CD1c-positive myeloid dendritic cell (primary cell): ENCODE measurements at regions not wholly inside any gene's neighbourhood (a gene's known extent, or its start where the extent isn't known, plus 50 kb on each side); places are given as distances from the start of the nearest gene placed in this dataset.

Experiments used
- DNase-seq: peaks from one replicate; pipeline ENCODE4 v3.0.0-alpha.2; 2016; ENCODE audit errors: extremely low spot score

DNA sequence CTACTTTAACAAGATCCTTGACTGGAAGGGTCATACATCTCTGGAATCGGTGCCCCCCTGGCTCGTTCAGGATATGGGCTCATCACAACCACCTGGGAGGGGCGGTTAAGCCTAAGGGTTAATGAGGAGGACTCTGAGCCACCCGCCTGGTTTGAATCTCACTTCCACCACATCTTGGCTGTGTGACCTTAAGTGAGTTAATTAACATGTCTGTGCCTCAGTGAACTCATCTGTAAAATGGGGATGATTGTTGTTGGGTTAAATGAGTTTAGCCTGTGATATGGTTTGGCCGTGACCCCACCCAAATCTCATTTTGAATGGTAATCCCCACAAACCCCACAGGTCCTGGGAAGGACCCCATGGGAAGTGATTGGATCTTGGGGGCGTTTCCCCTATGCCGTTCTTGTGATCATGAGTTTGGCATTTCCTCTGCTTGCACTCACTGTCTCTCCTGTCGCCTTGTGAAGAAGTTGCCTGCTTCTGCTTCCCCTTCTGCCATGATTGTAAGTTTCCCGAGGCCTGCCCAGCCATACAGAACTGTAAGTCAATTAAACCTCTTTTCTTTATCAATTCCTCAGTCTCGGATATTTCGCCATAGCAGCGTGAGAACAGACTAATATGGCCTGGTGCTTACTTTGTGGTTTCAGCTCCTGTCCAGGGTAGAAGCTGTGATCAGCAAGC, 214.0 kb upstream of the CIBAR2 start:
- DNase-seq, result no peak

GRCh38 chr16:85326794-85327181, 214.5 kb upstream of the CIBAR2 start:
- no peak for DNase-seq

DNA sequence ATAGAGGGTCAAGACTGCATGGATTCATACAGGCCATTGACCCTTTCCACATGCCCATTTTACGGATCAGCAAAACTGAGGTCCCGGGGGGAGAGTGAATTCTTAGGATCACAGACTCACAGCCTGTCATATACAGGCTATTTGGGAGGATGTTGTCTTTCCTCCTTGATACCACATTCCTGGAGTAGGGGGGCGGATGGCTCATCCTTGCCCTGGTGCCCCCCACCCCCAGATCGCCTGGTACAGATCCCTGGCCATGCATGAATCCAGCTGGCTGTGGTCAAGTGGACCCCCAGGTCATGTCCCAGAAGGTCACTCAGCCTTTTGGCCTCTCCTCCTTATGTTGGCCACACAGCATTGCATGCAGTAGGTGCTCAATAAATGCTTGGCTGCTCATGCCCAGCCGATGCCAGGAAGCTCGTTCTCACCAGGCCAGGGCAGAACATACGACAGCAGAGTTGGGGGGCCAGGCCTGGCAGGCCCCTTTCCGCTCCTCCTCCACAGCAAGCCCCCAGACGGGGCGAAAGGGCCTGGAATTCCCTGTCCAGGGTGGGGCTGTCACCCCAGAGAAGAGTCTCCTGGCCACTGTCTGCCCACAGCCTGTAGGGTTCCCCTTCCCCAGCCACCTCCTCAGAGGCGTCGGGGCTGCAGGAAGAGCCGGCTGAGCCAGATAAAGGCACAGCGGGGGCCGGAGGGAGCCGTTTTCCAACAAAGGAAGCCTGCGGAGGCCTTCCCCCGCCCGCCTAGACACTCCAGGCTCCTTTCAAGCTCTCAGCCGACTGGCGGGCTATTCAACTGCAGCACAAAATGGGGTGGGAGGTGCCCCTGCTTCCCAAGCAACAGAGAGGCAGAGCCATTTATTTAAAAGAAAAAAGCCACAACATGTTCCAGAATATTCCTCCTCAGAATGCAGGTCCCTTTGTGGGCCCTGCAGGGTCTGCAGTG, 215.7 kb upstream of the CIBAR2 start:
- peak; percentile 37 for DNase-seq

- no peak for DNase-seq
Measured at GRCh38 chr16:85328676-85329058, 216.4 kb upstream of the CIBAR2 start.

DNA sequence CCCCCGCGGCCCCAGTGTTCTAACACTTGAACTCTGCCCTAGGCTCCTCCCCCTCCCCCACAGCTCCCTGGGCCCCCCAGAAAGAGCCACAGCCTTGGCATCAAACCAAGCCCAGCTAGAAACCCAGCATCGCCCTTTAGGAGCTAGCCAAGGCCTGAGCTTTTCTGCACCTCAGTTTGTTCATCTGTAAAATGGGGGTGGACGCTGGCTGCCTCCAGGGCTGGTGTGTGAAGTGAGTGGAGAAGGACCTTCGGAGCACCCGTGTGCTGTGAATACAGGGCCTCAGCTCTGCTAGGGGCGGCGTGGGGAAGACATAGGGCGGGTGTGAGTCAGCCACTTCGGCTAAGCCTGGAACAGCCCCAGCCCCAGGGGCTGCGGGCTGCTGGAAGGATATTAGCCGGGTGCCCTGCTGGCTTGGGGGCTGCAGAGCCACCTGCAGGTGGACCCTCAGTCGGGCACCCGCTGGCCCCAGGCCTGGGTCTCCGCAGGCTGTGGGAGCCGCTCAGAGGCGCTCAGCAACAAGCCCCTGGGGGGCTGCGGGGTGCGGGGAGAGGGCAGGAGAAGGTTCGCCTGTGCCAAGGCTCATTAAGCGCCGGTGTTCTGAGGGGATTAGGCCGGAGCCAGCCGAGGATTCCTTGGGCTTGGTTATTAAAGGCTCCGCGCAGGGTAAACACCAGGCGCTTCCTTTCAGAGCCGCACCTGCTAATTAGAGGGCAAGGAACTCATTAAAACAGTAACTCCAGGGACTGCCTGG, 217.0 kb upstream of the CIBAR2 start:
- DNase-seq, result no peak

- DNase-seq, result no peak
Measured at GRCh38 chr16:85330006-85330693, 217.9 kb upstream of the CIBAR2 start.

DNA sequence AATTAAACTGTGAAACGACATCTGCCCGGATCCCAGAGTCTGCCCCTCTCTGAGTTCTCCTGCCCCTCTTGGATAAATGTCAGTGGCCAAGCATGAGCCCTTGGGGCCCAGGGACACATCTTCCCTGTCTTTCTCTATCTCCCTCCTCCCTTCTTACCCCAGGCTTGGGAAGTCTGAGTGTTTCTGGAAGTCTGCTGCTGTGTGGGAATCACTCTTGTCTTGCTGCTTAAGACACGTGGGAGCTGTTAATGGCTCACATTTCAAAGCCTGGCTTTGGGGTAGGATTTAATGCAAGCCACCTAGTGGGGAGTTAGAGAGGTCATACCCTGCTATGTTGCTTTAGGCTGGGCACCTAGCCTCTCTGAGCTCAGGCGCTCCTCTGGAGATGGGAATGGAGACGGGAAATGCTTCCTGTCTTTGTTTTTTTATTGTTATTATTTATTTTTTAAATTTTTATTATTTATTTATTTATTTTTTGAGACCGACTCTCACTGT, 218.5 kb upstream of the CIBAR2 start:
- DNase-seq, result peak; percentile 60

DNA sequence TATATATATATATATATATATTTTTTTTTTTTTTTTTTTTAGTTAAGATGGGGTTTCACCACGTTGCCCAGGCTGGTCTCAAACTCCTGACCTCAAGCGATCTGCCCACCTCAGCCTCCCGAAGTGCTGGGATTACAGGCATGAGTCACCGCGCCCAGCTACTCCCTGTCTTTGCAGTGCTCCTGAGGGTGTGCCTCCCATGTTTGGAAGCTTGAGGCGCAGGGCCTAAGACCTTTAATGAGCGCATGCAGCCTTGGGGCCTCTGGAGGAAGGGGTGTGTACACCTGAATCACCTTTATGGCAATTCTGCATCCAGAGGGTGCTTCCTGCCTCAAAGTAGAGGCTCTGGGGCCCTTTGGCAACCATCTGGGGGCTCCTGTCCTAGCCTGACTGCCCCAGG, 219.4 kb upstream of the CIBAR2 start:
- DNase-seq, result no peak

- DNase-seq, result no peak
Measured at GRCh38 chr16:85332175-85332574, 219.9 kb upstream of the CIBAR2 start.

GRCh38 chr16:85333337-85333736, 221.1 kb upstream of the CIBAR2 start:
- no peak for DNase-seq

GRCh38 chr16:85333744-85334640, 221.7 kb upstream of the CIBAR2 start:
- DNase-seq, result no peak

DNA sequence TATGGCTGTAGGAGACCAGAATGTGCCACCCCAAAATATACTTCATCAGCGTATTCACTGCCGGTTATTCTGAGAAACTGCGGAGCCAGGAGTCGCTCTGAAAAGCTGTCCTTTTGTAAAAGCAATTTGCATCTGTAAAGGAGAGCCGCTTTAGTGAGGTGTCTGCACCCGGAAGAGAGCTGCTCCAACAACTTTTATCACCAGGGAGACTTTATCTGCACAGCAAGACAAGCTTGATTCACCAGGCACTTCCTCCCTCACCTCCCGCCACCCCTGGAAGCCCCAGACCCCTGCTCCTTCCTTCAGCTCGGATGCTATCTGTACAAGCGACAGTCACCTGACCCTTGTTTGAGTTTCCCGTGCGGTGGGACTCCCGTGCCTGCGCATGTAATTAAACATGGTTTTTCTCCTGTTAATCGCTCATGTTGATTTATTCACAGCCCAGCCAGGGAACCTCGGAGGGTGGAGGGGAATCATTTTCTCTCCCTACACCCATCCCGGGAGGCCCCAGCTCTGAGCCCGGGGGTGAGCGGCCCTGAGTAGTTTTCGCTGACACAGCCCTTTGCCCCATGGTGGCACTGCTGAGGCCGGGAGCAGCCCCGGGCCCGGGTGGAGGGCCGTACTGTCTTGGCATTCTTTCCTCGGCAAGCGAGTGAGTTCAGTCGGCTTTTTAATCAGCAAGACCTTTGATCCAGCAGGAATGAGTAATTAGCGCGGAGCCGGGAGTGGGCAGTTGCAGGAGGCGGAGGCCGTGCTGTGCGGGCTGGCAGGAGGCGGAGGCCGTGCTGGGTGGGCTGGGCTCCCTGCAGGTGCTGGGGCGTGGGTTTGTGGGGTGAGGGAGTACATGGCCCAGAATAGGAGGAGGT, 222.7 kb upstream of the CIBAR2 start:
- DNase-seq, result no peak

- no peak for DNase-seq
Measured at GRCh38 chr16:85335584-85336491, 223.6 kb upstream of the CIBAR2 start.

DNA sequence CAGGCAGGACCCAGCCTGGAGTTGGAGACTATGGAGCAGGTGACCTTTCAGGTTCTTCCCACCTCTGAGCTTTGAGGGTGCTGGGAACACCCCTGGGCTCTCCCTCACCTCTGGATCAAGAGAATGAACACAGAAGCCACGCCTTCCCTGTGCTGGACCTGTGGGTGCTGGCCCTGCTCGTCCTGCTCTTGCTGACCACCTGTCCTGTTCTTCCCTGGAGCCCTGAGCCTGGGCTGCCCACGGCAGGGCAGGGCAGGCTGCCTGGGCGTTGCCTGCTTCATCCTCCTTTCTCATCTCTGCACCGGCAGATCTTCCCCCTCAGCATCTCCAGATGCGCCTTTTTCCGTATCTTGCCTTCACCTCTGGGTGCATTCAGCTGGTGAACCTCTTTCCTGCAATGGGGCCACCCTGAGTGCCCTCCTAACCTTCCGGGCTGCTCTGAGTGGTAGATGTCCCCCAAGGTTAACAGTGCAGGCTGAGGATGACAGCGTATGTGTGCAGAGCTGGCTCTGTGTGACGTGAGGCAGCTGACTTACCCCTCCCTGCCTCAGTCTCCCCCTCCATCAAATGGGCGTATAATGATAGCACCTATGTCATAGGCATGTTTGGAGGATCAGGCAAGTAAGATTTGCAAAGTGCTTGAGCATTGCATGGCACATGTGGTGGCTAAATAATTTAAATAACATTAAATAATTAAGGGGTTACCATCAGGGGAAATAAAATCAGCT, 225.8 kb upstream of the CIBAR2 start:
- DNase-seq, result no peak

GRCh38 chr16:85338638-85338982, 226.3 kb upstream of the CIBAR2 start:
- no peak for DNase-seq

- DNase-seq, result no peak
Measured at GRCh38 chr16:85338989-85339685, 226.9 kb upstream of the CIBAR2 start.

DNA sequence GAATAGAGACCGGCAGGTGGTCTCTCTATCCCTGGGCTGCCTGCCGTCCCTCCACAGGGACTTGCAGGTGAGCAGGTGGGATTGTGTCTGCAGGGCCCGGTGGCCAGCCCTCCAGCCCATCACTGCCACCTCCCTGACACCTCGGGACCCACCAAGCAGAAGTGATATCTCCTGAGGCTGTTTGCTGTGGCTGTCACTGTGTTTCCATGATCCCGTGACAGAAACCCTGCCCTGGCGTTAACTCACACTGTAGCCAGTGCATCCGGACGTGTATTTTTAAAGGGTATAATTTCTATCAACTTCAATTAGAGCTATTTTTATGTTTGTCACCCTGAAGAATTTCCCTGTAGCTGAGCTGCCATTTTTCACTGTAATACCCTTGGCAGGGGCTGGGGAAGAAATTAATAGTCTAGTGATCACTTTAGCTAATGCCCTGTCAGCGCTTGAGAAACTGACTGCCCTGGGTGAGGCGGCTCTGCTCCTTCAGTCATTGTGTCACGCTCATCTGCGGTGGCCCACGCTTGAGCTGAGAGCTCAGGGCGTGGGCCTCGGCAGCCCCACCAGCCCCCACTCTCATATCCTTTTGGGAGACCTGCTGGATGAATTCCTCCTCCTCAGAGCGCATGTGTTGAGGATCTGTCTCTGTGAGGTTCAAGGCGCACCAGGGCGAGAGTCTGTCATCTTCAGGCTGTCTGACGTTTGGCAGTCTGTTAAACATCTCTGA, 229.9 kb upstream of the CIBAR2 start:
- DNase-seq, result no peak
